RPMI7951 (cell line): ENCODE measurements at regions not wholly inside any gene's neighbourhood (a gene's known extent, or its start where the extent isn't known, plus 50 kb on each side); places are given as distances from the start of the nearest gene placed in this dataset.
A peak's percentile ranks its signal among the peaks of the same experiment; 100 is the strongest.
"Not testable (repeated sequence)": the region's sequence is repeated elsewhere in the genome, so short reads cannot be mapped to it uniquely, and the experiment has no call there.

Experiments used
- DNase-seq: peaks from one replicate; pipeline ENCODE4 v3.0.0-alpha.2; 2012; ENCODE audit warnings: low read depth

GRCh38 chr2:47690132-47690531, 92.8 kb upstream of the MSH6 start:
- no peak for DNase-seq

- not testable (repeated sequence) for DNase-seq
Observed at GRCh38 chr2:47689118-47689517, 93.8 kb upstream of the MSH6 start.

DNA sequence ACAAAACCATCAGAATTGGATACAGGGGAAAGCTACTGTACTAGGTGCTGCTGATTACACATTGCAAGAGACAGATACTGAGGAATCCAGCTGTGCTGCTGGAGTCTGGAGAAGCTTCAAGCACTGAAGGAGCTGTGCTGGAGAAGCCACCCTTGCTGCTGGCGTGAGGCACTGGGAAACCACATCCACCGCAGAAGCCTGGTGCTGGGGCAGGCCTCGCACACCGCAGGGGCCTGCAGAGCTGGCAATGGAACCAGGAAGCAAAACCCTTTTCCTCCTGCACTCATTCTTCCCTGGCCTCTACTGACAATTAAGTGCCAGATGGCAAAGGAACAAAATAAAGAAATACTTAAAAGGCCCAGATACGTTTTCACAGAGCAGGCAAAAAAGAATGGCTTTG, 94.4 kb upstream of the MSH6 start:
- DNase-seq = peak; percentile 6

DNA sequence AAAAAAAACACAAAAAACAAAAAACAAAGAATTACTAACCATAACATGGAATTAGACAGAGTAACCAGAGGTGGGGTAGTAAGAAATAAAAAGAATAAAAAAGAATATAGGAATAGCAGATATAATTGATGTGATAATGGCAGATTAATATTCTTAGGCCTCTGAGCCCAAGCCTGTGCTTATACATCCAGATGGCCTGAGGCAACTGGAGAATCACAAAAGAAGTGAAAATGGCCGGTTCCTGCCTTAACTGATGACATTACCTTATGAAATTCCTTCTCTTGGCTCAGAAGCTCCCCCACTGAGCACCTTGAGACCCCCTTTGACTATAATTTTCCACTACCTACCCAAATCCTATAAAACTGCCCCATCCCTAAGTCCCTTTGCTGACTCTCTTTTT, 95.1 kb upstream of the MSH6 start:
- no peak for DNase-seq

- no peak for DNase-seq
Observed at GRCh38 chr2:47686018-47686417, 96.9 kb upstream of the MSH6 start.

DNA sequence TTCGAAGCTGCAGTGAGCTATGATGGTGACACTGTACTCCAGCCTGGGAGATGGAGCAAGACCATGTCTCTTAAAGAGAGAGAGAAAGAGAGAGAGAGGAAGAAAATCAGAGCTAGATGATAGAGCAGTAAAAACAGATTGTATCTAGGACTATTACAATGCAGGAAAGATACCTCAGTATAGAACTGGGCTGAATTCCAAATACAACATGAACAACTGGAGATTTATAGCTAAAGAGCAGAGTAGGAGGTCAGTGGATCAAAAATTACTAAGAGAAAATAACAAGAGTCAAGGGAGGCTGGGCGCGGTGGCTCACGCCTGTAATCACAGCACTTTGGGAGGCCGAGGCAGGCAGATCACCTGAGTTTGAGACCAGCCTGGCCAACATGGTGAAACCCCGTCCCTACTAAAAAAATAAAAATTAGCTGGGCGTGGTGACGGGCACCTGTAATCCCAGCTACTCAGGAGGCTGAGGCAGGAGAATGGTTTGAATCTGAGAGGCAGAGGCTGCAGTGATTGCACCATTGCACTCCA, 100.7 kb upstream of the MSH6 start:
- DNase-seq = no peak

GRCh38 chr2:47676261-47676926, 105.6 kb upstream of the KCNK12 start:
- no peak for DNase-seq

DNA sequence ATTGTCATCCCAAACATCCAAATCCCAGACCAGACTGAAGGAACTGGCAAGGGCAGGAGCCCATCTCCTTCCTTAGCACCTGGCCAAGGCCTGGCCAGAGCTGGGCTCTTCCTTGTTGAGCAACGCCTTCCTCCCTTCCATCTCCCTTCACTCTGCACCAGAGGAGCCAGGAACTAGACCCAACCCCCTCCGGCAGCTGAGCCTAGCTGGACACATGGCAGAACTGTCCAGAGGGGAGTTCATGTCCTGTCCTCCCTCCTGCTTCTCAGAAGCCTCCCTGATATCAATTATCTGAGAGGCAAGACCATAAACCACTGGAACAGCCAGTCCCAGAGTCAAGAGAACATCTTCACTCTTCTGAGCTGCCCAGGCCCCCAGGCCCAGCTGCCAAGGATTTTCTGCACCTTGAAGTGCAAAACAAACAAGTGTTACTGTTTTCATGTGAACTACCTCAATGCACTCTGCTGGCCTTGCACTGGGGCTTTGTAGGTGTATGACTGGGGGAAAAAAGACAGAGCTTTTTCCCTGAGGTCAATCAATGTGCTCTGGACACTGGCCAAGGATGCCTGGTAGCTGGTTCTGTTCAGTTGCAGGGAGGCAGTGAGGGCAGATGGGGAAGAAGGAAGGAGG, 104.5 kb upstream of the KCNK12 start:
- no peak for DNase-seq

DNA sequence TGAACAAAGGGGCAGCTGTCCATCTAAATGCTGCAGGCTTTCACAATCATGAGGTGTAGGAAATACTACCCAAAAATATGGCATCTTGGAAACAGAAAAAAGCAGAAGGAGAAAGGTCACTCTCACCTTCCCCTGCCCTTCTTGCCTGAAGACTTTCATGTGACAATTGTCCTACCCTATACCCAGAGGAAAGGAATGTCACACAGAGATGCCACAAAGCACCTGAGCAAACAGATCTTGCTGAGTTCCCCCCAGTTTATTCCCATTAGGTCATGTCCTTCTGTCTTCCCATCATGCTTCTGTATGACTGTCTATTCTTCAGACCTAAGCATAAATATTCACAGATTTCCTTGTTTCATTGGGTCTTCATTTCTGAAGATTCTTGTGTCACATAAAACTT, 95.5 kb upstream of the KCNK12 start:
- no peak for DNase-seq

GRCh38 chr2:47664817-47665216, 94.0 kb upstream of the KCNK12 start:
- DNase-seq = no peak

- no peak for DNase-seq
Observed at GRCh38 chr2:47662552-47662951, 91.8 kb upstream of the KCNK12 start.

GRCh38 chr2:47661310-47661709, 90.5 kb upstream of the KCNK12 start:
- DNase-seq = no peak

DNA sequence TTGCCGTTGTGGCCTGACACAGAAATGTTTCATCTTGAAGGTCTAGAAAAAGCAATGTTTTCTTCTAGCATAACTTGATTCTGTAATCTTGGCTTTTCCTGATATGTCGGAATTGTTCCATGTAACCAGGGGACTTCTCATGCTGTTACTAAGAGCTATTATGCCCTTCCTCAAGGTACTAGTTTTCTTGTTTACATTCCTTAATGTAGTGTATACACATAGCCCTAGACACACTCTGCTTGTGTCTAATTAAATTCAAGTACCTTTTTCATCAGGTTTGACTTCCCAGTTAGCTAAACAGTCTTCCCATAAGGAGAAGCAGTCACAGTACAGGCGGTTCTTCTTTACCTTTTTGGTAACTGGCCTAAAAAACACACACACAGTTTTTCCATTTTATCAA, 89.4 kb upstream of the KCNK12 start:
- DNase-seq = no peak

GRCh38 chr2:47658646-47659320, 88.0 kb upstream of the KCNK12 start:
- DNase-seq = no peak

- DNase-seq = no peak
Observed at GRCh38 chr2:47657886-47658489, 87.2 kb upstream of the KCNK12 start.

- peak; percentile 25 for DNase-seq
Observed at GRCh38 chr2:47656715-47657600, 86.2 kb upstream of the KCNK12 start.

DNA sequence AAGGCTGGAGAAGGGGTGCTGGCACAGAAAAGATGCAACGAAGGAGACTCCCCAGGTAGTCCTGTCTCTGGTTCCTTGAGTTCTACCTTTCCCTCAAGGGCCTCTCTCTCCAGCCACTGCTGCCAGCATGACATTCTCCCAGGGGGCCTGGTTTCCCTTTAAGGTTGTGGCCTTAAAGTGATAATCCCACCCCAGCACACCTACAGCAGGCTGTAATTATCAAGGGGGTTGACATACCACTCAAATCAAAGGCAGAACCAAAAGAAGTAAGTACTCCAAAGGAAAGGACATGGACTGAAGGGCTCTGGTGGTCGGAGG, 84.7 kb upstream of the KCNK12 start:
- no peak for DNase-seq

DNA sequence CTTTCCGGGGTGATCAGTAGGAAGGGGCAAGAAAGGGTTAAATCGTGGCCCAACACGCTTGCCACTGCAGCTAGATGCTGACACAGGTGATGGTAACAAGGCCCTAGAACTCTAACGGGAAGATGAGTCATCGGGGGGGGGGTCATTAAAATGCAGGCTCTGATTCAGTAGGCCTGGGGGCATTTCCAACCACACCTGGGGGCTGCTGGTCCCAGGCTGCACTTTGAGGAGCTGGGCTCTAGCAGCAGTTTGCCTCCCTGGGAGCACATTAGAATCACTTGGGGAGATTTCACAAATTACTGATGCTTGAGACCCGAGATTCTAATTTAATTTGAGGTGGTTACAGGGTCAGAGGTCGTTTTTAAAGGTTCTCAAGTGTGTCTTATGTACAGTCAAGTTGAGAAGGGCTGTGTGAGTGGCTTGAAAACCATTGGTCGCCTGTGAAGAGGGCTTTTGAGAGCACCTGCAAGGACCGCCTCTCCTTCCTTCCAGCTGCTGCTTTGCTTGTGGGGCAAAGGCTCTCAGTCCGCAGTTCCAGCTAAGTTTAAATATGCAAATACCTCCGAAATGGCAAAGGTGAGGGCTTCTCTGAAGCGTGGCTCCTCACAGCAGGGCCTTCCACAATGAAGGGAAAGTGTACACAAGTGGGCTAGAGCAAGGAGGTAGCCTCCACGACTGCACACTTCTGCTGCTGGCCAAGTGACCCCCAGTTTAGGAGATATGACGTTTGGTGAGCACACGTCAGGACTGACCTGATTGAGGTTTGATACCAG, 84.2 kb upstream of the KCNK12 start:
- DNase-seq = peak; percentile 55

GRCh38 chr2:47653902-47654789, 83.4 kb upstream of the KCNK12 start:
- DNase-seq = peak; percentile 48

- no peak for DNase-seq
Observed at GRCh38 chr2:47653036-47653435, 82.3 kb upstream of the KCNK12 start.
